Large intestine (tissue), 3 donors: ENCODE measurements at regions not wholly inside any gene's neighbourhood (a gene's known extent, or its start where the extent isn't known, plus 50 kb on each side); places are given as distances from the start of the nearest gene placed in this dataset.
A peak's percentile ranks its signal among the peaks of the same experiment; 100 is the strongest.

Experiments used
- DNase-seq, 2 donors: peaks; one replicate each; pipeline versions ENCODE4 v3.0.0 to v3.0.0-alpha.2; 2013
- H3K27ac ChIP-seq: one replicate; pipeline ENCODE4 v1.5.1; 2013; ENCODE audit warnings: low read length
- H3K27me3 ChIP-seq: 2 replicates; pipeline ENCODE4 v1.6.1; 2013; ENCODE audit warnings: low read length; ENCODE audit not compliant: control insufficient read depth, insufficient read depth
- H3K36me3 ChIP-seq: 2 replicates; pipeline ENCODE4 v1.6.1; 2013; ENCODE audit warnings: low read length; ENCODE audit not compliant: control insufficient read depth, insufficient read depth
- H3K4me1 ChIP-seq: one replicate; pipeline ENCODE4 v1.6.1; 2013; ENCODE audit warnings: low read length; ENCODE audit not compliant: control insufficient read depth, insufficient read depth
- H3K4me3 ChIP-seq: one replicate; pipeline ENCODE4 v1.5.1; 2013; ENCODE audit warnings: low read length
- H3K9me3 ChIP-seq: one replicate; pipeline ENCODE4 v1.6.1; 2013; ENCODE audit warnings: mild to moderate bottlenecking, low read depth, low read length, moderate library complexity; ENCODE audit not compliant: control insufficient read depth
- WGBS: methylation state at CpG from one replicate; pipeline ENCODE4 v1.1.5; 2013; ENCODE audit warnings: low lambda C conversion rate; ENCODE audit not compliant: insufficient coverage; 5-methylcytosine and 5-hydroxymethylcytosine counted together

GRCh38 chr5:119789406-119790117 lies 160.2 kb downstream of the FAM170A start:
- H3K9me3 ChIP-seq: no peaks in the 10 kb centered on the region
- no CpG with 5 or more reads among the region's 2 CpGs for WGBS
- peaks cover 3% of the 10 kb centered on the region for H3K4me1 ChIP-seq
- H3K4me3 ChIP-seq: no peak overlapping the region
- H3K36me3 ChIP-seq: no peaks in the 10 kb centered on the region
- H3K27me3 ChIP-seq: no peaks in the 10 kb centered on the region
- H3K27ac ChIP-seq: no peak overlapping the region
- no peak for DNase-seq

GRCh38 chr5:119792161-119792799 lies 162.9 kb downstream of the FAM170A start:
- peak overlapping the region; percentile 43 for H3K27ac ChIP-seq
- H3K4me1 ChIP-seq: peaks cover 3% of the 10 kb centered on the region
- no peaks in the 10 kb centered on the region for H3K36me3 ChIP-seq
- H3K9me3 ChIP-seq: no peaks in the 10 kb centered on the region
- no peak overlapping the region for H3K4me3 ChIP-seq
- DNase-seq: peak; percentile 22 to 72
- no peaks in the 10 kb centered on the region for H3K27me3 ChIP-seq
- WGBS: 54% methylated on average over 2 of the region's 5 CpGs

- no CpG with 5 or more reads among the region's 2 CpGs for WGBS
- peaks cover 3% of the 10 kb centered on the region for H3K4me1 ChIP-seq
- no peaks in the 10 kb centered on the region for H3K27me3 ChIP-seq
- no peak for DNase-seq
- no peak overlapping the region for H3K27ac ChIP-seq
- H3K9me3 ChIP-seq: no peaks in the 10 kb centered on the region
- H3K36me3 ChIP-seq: no peaks in the 10 kb centered on the region
- no peak overlapping the region for H3K4me3 ChIP-seq
These were observed 166.4 kb downstream of the FAM170A start for GRCh38 chr5:119795768-119796167.

GRCh38 chr5:119801570-119801969 lies 172.2 kb downstream of the FAM170A start:
- 100% methylated on average over 1 of the region's 2 CpGs for WGBS
- no peak for DNase-seq
- Histone ChIP-seq H3K27me3 (no peaks in the 10 kb centered on the region), H3K9me3 (no peaks in the 10 kb centered on the region), H3K27ac (no peak overlapping the region), H3K36me3 (no peaks in the 10 kb centered on the region), H3K4me1 (no peaks in the 10 kb centered on the region), H3K4me3 (no peak overlapping the region)

- no peaks in the 10 kb centered on the region for H3K27me3 ChIP-seq
- H3K27ac ChIP-seq: no peak overlapping the region
- H3K4me3 ChIP-seq: no peak overlapping the region
- H3K36me3 ChIP-seq: no peaks in the 10 kb centered on the region
- DNase-seq: no peak
- 94% methylated on average over 2 of the region's 2 CpGs for whole genome bisulfite sequencing
- no peaks in the 10 kb centered on the region for H3K4me1 ChIP-seq
- peaks cover 5% of the 10 kb centered on the region for H3K9me3 ChIP-seq
These were observed 178.7 kb downstream of the FAM170A start for GRCh38 chr5:119808024-119808423.

- H3K4me1 ChIP-seq: no peaks in the 10 kb centered on the region
- no CpG with 5 or more reads among the region's 2 CpGs for WGBS
These were observed 179.1 kb downstream of the FAM170A start for GRCh38 chr5:119808474-119808873.

GRCh38 chr5:119810217-119810616 lies 180.9 kb downstream of the FAM170A start:
- H3K9me3 ChIP-seq: peaks cover 5% of the 10 kb centered on the region
- H3K4me1 ChIP-seq: no peaks in the 10 kb centered on the region
- no peak for DNase-seq

More at GRCh38 chr5:119808474-119808873, 179.1 kb downstream of the FAM170A start:
- no peak for DNase-seq
- Histone ChIP-seq H3K27ac (no peak overlapping the region), H3K27me3 (no peaks in the 10 kb centered on the region), H3K36me3 (no peaks in the 10 kb centered on the region), H3K4me3 (no peak overlapping the region), H3K9me3 (peaks cover 5% of the 10 kb centered on the region)

GRCh38 chr5:119811458-119811857 lies 182.1 kb downstream of the FAM170A start:
- Histone ChIP-seq H3K4me1 (no peaks in the 10 kb centered on the region), H3K36me3 (no peaks in the 10 kb centered on the region), H3K27me3 (no peaks in the 10 kb centered on the region), H3K4me3 (no peak overlapping the region), H3K27ac (no peak overlapping the region), H3K9me3 (peaks cover 5% of the 10 kb centered on the region)
- DNase-seq: no peak
- WGBS: 95% methylated on average over 3 of the region's 5 CpGs

More at GRCh38 chr5:119810217-119810616, 180.9 kb downstream of the FAM170A start:
- Histone ChIP-seq H3K4me3 (no peak overlapping the region), H3K27ac (no peak overlapping the region), H3K27me3 (no peaks in the 10 kb centered on the region), H3K36me3 (no peaks in the 10 kb centered on the region)

GRCh38 chr5:119814655-119815054 lies 185.3 kb downstream of the FAM170A start:
- no peak for DNase-seq
- no peaks in the 10 kb centered on the region for H3K4me1 ChIP-seq
- H3K27me3 ChIP-seq: no peaks in the 10 kb centered on the region
- no peaks in the 10 kb centered on the region for H3K9me3 ChIP-seq
- no peaks in the 10 kb centered on the region for H3K36me3 ChIP-seq
- no peak overlapping the region for H3K4me3 ChIP-seq
- WGBS: no CpG with 5 or more reads among the region's 6 CpGs
- no peak overlapping the region for H3K27ac ChIP-seq

GRCh38 chr5:119816055-119816454 lies 186.7 kb downstream of the FAM170A start:
- peak; percentile 8 to 14 for DNase-seq
- H3K36me3 ChIP-seq: no peaks in the 10 kb centered on the region
- no peaks in the 10 kb centered on the region for H3K4me1 ChIP-seq
- no peaks in the 10 kb centered on the region for H3K9me3 ChIP-seq
- H3K27me3 ChIP-seq: no peaks in the 10 kb centered on the region
- no peak overlapping the region for H3K27ac ChIP-seq
- no peak overlapping the region for H3K4me3 ChIP-seq

- H3K4me3 ChIP-seq: no peak overlapping the region
- no peaks in the 10 kb centered on the region for H3K36me3 ChIP-seq
- no peak for DNase-seq
- H3K9me3 ChIP-seq: no peaks in the 10 kb centered on the region
- no peaks in the 10 kb centered on the region for H3K4me1 ChIP-seq
- 100% methylated on average over 1 of the region's 1 CpG for WGBS
- H3K27ac ChIP-seq: no peak overlapping the region
- H3K27me3 ChIP-seq: no peaks in the 10 kb centered on the region
These were observed 190.7 kb downstream of the FAM170A start for GRCh38 chr5:119820016-119820415.
